HG02938 (cell line): ENCODE measurements at regions not wholly inside any gene's neighbourhood (a gene's known extent, or its start where the extent isn't known, plus 50 kb on each side); places are given as distances from the start of the nearest gene placed in this dataset.
"Not testable (repeated sequence)": the region's sequence is repeated elsewhere in the genome, so short reads cannot be mapped to it uniquely, and the experiment has no call there.

Experiments
- ATAC-seq: cut with Tn5 transposase; IDR thresholded peaks from one replicate; pipeline ENCODE4 v1.9.1; 2021; ENCODE audit warnings: mild to moderate bottlenecking, moderate library complexity; ENCODE audit not compliant: unreplicated experiment

DNA sequence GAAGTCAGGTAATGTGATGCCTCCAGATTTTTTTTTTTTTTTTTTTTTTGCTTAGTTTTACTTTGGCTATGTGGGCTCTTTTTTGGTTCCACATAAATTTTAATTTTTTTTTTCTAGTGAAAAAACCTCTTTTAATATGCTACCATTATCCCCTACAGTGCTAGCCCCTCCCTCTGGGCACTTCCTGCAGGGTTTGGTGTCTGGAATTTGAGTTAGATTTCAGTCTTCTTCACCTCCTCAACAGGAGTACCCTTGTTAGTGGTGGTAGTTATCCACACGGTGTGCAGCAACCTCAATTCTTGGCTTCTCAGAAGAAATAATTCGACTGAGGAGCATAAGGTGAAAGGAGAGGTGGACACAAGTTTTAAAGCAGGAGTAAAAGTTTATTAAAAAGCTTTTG, 128.8 kb upstream of the SYNCRIP start:
- ATAC-seq, result no peak

DNA sequence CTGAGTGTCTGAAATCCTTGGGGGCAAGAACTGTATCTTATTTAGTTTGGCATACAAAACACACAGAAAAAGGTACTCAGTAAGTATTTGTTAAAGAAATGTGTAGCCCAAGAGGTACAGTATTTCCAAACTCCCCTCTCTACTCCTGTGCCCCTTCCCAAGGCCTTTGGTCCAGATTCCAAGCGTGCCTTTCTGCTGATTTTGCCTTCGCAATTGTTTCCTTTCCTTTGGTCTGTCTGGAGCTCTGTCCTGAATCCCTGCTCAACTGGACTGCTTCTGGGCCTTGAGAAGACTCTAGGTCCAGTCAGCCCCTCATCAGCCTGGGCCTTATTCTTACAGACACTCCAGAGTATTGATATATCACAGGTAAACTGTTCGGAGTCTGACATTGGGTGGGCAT, 122.2 kb upstream of the SYNCRIP start:
- ATAC-seq, result no peak

DNA sequence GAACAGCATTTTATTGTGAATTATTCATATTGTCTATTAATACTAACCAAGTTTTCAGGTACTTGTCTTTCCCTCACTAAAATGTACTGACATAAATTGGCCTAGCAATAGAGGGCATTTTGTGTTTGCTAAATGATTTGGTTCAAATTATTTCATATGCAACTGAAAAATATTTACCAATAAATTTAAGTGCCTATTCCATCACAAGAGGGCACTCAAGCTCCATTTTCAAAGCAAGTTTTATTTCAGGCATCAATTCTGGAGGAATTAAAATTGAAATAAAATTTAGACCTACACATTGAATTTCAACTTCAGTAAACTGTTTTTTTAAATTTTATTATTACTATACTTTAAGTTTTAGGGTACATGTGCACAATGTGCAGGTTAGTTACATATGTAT, 114.3 kb upstream of the SYNCRIP start:
- ATAC-seq, result no peak

DNA sequence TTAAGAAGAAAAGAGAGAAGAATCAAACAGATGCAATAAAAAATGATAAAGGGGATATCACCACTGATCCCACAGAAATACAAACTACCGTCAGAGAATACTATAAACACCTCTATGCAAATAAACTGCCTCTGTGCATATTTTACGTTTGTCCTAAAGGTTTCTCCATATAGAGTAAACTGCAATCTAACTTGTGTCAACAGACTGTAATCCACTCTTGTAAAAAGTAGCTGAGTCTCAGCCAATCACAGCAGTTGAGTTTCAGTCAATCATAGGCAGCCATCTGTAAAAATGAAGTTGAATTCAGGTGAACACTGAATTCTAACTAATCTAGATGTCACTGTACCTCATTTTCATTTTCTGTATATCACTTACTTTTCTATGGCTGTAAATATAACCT, 112.2 kb upstream of the SYNCRIP start:
- ATAC-seq, result no peak

DNA sequence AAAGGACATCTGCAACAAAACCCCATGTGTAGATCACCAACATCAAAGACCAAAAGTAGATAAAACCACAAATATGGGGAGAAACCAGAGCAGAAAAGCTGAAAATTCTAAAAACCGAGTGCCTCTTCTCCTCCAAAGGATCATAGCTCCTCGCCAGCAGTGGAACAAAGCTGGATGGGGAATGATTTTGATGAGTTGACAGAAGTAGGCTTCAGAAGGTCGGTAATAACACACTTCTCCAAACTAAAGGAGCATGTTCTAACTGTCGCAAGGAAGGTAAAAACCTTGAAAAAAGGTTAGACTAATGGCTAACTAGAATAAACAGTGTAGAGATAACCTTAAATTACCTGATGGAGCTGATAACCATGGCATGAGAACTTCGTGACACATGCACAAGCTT, 109.9 kb upstream of the SYNCRIP start:
- ATAC-seq, result no peak

DNA sequence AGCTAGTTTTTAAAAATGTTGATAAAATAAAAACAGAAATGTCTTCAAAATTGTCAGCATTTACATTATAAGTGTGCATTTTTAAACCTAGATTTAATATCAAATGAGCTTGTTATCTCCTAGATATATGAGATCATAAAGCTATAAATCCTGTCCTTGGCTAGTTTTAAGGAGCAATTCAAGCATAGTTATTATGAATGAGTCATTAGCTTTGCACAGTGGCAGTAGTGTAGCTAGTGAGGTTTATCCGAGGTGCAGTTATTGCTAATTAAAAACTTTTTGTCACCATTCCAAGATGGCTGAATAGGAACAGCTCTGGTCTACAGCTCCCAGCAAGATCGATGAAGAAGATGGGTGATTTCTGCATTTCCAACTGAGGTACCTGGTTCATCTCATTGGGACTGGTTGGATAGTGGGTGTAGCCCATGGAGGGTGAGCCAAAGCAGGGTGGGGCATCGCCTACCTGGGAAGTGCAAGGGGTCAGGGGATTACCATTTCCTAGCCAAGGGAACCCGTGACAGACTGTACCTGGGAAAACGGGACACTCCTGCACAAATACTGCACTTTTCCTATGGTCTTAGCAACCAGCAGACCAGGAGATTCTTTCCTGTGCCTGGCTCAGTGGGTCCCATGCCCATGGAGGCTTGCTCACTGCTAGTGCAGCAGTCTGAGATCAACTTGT, 108.8 kb upstream of the SYNCRIP start:
- ATAC-seq, result no peak

DNA sequence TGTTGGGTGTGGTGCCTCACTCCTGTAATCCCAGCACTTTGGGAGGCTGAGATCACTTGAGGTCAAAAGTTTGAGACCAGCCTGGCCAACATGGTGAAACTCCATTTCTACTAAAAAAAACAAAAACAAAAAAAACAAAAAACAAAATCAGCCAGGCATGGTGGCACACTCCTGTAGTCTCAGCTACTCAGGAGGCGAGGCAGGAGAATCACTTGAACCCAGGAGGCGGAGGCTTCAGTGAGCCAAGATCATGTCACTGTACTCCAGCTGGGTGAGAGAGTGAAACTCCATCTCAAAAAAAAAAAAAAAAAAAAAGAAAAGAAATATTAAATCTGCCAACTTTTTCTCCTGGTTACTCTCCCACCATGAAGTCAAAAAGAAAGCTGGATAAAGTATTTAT, 107.5 kb upstream of the SYNCRIP start:
- not testable (repeated sequence) for ATAC-seq

DNA sequence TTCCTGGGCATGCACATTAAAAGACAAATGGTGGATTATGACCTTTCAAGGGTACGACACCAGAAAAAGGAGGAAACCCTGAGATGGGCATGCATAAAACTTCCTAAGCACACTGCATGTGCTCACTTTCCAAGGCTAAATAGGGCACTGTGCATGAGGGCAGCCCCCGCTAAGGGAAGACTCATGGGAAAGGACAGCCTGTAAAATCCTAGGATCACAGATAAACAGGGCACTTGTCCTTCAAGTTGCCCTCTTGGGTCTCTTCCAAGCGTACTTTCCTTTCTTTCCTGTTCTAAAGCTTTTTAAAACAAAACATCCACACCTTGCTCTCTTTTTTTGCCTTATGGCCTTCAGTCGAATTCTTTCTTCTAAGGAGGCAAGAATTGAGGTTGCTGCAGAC, 106.5 kb upstream of the SYNCRIP start:
- ATAC-seq, result no peak

DNA sequence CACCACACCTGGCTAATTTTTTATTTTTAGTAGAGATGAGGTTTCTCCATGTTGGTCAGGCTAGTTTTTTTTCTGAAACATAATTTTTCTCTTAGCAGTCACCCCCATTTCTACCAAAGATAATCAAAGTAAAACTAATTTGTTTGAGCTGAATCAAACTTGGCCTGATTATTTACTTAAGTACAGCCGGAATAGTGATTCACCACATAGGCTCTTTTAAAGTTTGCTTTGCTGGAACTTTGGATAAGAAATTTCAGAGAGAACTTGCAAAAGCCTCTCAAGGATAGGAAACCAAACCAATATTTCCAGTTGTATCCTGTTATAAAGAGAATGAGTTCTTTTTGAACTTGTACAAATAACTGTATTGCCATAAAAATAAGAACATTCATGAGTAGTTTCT, 105.0 kb upstream of the SYNCRIP start:
- ATAC-seq, result no peak

DNA sequence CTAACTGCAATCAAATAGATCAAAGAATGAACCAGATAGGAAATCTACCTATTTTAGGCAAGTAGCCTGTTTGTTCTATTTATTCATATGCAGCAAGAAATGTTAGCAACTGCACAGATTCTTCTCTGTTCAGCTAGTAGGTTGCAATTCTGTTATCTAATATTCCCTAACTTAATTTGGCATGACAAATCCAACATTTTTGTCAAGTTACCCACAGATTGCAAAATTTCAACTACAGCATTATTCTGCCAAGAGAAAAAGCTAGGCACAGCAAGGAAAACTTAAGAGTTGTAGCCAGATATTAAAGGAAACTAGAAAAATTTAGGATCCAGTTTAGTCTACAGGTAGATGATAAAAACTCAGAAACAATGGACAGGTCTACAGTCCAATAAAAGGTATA, 104.4 kb upstream of the SYNCRIP start:
- ATAC-seq, result no peak

DNA sequence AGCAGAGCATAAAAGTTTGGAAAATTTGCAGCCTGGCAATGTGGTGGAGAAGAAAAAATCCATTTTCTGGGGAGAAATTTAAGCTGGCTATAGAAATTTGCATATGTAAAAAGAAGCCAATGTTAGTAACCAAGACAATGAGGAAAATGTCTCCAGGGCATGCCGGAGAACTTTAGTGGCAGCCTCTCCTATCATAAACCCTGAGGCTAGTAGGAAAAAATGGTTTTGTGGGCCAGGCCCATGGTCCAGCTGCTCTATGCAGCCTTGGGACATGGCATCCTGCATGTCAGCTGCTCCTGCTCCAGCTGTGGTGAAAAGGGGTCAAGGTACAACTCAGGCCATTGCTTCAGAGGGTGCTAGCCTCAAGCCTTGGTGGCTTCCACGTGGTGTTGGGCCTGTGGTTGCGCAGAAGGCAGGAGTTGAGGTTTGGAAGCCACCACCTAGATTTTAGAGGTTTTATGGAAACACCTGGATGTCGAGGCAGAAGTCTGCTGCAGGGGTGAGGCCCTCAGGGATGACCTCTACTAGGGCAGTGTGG, 101.8 kb upstream of the SYNCRIP start:
- no peak for ATAC-seq

DNA sequence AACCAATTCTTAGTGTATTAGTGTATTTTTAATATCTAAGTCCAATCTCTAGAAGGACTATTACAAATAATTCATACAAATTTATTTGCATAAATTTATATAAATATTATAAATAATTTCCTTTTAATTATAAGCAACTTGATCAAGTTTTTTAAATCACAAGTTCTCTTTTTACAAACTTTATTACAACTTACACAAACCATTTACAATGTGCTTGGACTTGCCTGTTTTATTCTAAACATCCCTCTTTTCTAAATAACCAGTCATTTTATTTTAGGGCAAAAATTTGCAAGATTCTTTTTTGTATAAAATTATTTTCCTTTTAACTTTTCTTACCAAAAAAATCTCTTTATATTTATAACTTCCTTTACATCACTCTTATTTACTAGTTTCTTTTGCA, 83.5 kb upstream of the SYNCRIP start:
- ATAC-seq, result no peak

DNA sequence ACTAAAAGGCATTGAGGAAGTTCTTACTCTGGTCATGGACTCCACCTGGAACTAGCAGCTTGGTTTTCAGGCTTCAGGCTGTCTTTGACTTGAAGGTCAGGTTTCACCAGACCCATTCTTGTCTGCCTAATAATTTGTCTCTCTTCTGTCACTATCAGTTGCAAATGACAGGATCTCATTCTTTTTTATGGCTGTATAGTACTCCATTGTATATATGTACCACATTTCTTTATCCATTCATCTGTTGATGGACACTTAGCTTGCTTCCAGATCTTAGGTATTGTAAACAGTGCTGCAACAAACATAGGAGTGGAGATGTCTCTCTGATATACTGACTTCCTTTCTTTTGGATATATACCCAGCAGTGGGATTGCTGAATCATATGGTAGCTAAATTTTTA, 73.1 kb upstream of the SYNCRIP start:
- no peak for ATAC-seq

DNA sequence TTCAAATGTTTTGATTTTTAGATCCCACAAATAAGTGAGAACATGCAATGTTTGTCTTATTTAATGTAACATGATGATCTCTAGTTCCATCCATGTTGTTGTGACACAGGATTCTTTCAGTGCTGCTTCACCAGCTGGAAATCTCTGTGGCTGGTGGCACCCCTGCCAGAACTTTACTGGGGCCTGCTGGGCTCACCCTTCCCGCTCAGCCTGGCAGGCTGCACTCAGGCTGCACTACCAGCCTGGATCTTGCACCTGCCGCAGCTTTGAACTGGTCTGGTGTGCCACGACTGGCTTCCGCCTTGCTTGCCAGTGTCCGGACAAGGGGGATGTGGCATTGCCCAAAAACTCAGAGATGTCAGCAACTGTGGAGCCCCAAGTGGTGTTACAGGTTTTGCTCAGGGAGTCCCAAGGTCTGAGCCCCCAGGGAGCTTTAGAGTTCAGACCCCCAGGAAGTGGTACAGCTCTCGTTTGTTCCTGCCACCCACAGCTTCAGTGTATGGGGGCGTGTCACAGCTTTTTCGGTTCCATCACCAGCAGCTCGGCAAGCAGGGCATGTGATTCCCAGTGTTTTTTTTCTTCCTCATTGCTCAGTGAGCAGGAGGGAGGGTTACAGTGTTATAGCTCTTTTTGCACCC, 72.3 kb upstream of the SYNCRIP start:
- no peak for ATAC-seq

DNA sequence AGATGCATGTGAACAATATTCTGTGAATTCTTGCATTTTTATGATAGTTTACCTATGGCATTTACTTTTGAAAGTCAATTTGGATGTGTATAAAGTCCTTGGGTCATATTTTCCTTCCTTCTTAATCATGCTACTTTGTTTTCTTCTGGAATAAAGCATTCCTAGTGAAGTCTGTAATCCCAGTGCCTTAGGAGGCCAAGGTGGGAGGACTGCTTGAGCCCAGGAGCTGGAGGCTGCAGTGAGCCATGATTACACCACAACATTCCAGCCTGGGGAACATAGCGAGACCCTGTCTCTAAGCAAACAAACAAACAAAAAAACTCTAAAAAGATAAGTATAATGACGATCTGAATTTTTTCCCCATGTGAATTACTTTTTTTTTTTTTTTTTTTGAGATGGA, 69.7 kb upstream of the SYNCRIP start:
- ATAC-seq, result no peak

DNA sequence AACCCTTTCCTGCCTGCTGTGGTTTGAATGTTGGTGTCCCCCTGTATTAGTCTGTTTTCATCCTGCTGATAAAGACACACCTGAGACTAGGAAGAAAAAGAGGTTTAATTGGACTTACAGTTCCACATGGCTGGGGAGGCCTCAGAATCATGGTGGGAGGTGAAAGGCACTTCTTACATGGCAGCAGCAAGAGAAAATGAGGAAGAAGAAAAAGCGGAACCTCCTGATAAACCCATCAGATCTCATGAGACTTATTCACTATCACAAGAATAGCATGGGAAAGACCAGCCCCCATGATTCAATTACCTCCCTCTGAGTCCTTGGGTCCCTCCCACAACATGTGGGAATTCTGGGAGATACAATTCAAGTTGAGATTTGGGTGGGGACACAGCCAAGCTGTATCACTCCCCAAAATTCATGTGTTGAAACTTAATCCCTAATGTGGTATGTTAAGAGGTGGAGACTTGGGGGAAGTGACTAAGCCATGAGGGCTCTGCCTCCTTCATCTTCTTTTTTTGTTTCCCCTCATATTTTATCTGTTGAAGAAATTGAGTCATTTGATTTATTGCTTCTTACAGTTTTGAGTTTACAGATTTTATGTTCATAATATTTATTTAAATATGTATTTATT, 64.9 kb upstream of the SYNCRIP start:
- not testable (repeated sequence) for ATAC-seq

DNA sequence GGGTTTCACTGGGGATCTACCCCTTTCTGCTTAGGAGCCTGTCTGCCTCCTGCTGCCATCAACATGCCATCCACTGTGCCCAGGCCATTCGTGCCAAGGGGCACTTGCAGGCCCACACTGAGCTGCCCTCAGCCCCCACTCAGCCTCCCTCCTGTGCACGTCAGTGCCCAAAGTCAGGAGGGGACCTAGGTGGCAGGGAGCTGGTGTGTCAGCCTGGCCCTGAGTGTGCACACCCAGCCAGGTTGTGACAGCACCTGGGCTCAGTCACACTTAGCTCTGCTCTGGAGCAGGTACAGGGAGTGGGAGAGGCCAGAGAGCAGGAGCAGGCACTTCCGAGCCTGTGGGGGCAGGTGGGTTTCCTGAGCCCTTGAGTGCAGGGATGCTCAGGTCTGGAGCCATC, 63.6 kb upstream of the SYNCRIP start:
- no peak for ATAC-seq

DNA sequence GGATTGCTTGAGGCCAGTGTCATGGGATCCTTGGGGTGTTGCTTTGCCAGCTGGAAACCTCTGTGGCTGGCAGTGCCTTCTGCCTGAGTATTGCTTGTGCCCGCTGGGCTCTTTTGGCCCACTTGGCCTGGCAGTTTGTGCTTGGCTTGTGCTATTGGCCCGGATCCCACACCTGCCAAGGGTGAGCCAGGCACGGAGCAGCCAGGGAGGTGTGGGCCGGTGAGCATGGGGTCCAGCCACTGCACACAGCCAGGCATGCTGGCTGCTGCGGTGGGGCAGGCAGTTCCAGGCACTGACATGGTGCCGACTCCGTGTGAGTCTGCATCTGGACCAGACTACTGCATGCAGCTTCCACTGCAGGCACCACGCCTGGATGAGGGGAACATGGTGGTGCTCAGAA, 62.5 kb upstream of the SYNCRIP start:
- no peak for ATAC-seq

DNA sequence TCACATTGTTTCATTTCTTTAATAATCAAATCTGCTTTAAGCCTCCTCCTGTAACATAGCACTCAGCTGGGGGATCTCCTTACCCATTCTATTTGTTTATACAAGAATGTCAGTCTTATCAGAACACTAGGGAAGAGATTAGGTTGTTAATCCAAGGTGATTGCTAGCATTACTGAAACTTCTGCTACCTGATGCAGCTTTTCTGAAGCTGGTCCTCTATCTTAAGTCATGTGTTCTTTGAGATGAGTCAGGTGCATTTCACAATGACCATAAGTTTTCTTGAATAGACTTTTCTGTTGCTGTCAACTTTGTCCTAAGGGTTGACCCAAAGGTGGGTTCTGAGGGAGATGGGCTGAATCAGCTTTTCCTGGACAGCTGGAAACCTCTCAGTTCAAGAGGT, 60.7 kb upstream of the SYNCRIP start:
- ATAC-seq, result no peak
